ENCODE measurements at regions not wholly inside any gene's neighbourhood (a gene's known extent, or its start where the extent isn't known, plus 50 kb on each side); places are given as distances from the start of the nearest gene placed in this dataset.
"Not testable (repeated sequence)": the region's sequence is repeated elsewhere in the genome, so short reads cannot be mapped to it uniquely, and the experiment has no call there.

DNA sequence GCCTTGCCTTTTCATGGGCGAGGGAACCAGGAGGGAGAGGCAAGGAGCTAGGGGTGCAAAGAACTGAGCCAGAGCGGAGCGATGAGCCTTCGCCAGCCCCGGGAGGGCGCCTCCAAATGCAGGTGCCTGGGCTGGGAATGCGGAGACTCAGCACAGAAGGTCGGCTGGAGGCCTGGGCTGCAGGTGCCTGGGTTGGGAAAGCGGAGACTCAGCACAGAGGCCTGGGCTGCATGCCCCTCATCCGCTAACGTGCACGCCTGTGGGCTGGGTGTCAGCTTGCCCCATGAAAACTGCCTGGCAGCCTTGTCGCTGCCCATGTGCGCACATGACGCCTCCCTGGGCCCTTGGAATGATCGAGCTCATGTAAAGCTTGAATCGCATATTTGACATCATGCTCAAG lies 51.8 kb downstream of the POM121L12 start:
- no peak for DNase-seq

- no peak for DNase-seq
Observed at GRCh38 chr7:53094191-53094590, 58.8 kb downstream of the POM121L12 start.

DNA sequence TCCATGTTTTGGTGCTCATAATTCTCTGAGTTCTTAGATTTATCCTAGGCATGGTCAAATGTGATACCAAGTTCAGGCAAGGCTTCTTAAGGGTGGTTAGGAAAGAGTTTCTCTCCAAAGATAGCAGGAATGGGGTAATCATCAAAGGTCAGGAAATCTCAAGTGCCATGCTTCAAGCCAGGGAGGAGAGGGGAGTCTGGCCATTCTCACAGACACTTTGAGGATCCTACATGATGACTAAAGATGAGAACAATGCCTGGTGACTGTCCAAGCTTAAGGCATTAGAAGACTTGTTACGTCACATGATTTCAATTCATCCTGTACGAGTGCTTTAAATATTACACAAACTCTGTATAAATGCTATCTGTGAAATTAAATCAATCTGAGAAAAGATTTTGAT lies 59.4 kb downstream of the POM121L12 start:
- DNase-seq, result no peak

- DNase-seq, result no peak
Observed at GRCh38 chr7:53095731-53096501, 60.5 kb downstream of the POM121L12 start.

DNA sequence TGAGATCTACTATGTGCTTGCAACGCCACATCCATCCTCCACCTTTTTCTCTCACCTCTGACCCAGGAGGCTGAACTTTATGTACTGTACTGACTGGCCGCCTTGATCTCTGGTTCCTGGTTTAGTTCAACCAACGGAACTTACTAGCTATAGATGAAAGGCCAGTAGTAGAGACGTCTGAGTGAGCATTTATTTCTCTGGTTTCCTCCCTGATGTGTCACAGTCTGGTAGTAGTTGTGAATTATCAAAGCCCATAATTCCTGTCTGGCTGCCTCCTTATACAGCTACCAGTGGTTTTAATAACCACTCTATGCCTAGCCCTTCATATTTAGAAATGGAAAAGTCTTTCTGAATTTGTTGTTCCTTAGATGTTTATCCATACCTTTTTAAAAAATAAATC lies 64.7 kb downstream of the POM121L12 start:
- no peak for DNase-seq

DNA sequence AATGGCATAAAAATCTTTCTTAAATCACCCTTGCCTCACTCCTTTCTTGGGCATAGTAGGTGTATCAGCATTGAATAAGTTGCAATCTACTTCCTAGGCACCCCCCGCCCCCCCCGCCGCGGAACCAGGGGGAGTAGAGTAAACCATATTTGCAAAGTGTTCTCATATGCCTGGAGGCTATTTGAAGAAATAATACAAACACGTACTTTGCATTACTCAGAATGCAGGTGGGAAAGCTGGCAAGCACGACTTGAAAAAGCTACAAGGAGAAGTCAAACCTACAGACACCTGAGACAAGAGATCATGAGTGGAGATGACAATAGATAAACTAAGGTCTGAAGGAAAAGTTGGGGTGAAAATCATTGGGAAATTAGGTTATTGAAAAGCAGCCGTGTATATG lies 65.6 kb downstream of the POM121L12 start:
- DNase-seq, result no peak

GRCh38 chr7:53110425-53110824 lies 75.0 kb downstream of the POM121L12 start:
- DNase-seq, result peak; percentile 1 to 3

- DNase-seq, result no peak
Observed at GRCh38 chr7:53111031-53111430, 75.6 kb downstream of the POM121L12 start.

DNA sequence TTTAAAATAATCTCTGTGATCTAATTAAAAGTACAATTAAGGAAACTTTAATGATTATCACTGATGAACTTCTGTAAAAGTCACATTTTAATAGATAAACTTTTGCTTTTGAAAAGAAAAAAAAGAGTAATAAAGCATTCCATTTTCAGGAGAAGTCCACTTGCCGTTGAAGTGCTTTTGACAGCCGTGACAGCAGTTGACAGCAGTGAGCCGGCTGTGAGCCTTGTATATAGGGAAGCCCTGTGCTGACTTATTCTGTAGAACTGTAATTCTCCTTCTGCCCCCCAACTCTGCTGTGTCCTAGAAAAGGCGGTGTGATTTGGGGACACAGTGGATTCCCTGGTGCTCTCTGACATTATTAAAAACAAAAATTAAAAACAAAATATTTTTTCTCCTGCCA lies 78.0 kb downstream of the POM121L12 start:
- no peak for DNase-seq

- no peak for DNase-seq
Observed at GRCh38 chr7:53119514-53119941, 84.1 kb downstream of the POM121L12 start.

- DNase-seq, result no peak
Observed at GRCh38 chr7:53121374-53121773, 85.9 kb downstream of the POM121L12 start.

GRCh38 chr7:53131697-53132096 lies 96.3 kb downstream of the POM121L12 start:
- no peak for DNase-seq

DNA sequence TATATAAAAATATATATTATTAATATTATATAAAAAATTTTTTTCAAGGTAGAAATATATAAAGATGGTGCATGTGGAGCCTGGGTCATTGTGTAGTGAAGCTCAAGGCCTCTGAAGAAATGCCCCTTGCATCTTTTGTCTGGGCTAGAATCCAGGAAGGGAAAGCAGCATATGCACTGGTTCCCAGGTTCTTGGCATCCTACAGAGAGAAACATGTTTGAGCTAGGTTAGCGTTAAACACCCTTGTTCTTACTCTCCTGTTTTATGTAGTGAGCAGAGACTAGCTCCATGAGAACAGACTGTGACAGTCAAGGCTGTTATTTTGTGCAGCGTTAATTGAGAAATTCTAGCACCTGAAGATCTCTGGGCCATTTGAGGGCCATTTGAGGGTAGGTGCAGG lies 116.1 kb downstream of the POM121L12 start:
- DNase-seq, result no peak

DNA sequence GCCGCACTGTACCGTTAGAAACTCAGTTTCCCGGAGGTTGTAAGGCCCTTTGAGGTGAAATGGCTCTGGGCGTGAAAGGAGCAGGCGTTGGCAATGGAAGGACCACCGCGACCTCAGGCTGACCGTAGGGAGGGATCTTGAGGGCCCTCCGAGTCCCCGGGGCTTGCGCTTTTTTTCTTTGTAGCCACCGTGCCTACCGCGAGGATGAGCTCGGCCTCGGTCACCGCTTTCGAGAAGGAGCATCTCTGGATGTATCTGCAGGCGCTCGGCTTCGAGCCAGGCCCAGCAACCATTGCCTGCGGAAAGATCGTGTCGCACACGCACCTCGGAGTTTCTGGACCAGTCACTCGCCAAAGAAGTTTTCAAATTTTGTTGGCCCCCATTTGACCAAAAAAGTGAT lies 151.8 kb downstream of the POM121L12 start:
- DNase-seq, result not testable (repeated sequence)

GRCh38 chr7:53191191-53191695 lies 155.8 kb downstream of the POM121L12 start:
- DNase-seq, result no peak

DNA sequence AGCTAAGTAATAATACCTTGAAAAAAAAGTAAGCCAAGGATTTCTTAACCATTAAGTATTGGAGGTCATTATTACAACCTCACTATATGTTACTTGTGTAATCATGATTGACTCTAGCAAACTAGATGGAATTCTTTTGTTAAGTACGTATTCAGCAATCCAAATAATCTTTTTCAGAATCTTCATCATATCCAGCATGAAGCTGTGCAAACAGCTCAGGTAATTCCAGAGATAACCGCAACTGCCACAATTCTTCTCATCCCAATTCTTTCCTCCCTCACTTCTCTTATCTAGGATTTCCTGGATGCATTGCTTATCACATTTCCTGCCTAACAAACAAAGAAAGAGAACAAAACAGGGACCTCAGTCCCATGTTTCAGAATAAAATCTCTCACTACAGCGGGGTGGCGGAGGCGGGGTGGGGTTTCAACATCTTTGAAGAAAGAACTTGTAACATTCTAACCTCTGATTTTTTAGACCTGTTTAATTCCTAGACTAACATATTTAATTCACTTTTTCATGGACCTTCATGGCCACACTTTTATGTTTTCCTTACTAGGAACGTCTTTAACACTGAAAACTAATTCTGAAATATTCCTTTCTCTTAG lies 156.5 kb downstream of the POM121L12 start:
- no peak for DNase-seq

DNA sequence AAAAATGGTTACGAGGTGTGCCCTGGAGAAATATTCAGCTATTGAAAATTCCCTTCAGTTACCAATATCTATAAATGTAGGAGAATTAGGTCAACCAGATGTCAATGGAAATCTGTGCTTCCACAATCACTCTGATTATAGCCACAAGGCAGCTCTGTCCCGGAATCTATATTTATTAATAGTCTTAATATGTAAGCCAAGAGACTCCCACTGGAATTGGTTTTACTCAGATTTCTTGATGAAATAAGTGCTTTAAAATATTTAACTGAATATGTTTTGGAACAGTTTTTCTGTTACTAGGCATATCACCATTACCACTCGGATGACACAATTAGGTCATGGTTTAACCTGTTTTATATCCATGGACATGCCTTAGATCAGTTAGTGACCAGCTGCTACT lies 169.6 kb downstream of the POM121L12 start:
- DNase-seq, result no peak

GRCh38 chr7:53209129-53209528 lies 173.7 kb downstream of the POM121L12 start:
- DNase-seq, result no peak

GRCh38 chr7:53214463-53214862 lies 179.0 kb downstream of the POM121L12 start:
- no peak for DNase-seq

DNA sequence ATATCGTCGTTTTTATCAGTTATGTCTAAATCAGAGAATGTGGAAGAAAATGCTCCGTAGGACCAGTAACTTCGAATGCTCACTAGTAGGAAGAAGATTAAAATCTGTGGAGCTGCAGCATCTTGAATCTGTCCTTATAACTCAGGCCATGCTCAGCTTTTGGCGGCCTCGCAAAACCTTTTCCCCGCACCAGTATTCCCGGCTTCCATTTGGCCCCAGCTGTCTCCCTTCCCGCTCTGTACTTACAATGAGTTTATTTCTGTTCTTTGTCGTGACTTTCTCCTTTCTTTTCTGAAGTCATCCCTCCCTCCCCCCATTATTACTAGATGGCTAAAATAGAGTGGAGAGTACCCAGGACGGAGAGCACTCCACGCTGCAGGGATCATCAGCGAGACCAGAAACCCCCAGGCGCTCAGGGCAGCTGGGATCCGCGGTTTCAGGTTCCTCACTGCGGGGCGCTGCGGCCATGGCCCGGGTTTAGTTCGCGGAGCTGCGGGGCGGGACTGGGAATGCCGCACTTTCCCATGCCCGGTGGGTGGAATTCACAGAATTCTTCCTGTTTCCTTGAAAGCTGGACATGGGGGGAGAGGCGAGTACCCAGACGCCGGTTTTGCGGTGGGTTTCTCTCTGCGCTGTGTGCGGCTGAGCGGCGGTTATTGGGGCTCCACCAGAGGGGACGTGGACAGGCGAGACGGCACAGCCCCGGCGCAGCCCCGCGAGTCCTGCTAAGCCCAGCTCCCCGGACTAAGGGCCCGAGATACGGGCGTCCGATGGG lies 183.5 kb downstream of the POM121L12 start:
- no peak for DNase-seq

DNA sequence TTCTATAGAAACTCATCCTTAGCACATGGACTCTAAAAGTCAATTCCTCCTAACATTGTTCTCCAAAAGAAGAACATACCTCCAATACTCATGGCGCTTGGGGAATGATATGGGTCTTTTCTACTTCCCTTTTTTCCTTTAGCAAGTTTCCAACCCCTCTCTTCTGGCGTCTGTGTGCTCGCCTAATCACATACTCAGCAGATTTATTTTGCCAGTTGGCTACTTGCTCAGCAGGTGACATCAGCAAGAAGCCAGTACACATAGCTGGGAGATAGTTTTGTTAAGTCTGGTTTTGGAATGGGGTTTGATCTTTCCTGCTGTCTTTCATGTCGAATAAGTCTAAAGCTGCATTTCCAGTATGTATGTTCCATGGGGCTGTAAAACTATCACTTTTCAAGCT lies 193.8 kb downstream of the POM121L12 start:
- no peak for DNase-seq

GRCh38 chr7:53237344-53237913 lies 202.0 kb downstream of the POM121L12 start:
- DNase-seq, result no peak

DNA sequence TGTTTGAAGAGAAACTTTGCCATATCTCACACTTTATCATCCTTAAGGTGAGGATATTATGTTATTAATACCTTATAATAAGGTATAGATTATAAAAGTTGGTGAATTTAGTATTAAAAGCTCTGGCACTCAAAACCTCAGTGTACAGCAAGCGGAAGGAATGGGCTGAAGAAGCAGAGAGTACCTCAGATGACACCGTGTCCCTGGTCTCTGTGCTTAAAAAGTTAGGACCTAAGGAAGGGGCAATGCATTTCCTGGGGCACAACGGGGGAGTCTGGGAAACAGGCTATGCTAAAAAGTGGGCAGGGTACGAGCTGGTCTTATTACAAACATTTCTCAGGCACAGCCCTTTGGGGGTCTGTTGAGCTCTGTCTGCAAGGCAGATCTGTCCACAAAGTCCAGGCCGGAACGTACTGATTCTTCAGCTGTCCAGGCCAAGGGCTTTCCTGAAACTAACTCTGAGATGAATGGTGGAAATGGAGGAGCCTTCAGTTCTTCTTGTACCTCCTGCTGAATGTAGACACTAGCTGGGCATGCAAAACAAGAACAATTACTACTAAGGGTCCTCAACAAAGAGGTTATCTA lies 202.7 kb downstream of the POM121L12 start:
- DNase-seq, result no peak
